GM11168 (cell line): ENCODE measurements at regions not wholly inside any gene's neighbourhood (a gene's known extent, or its start where the extent isn't known, plus 50 kb on each side); places are given as distances from the start of the nearest gene placed in this dataset.

Experiments used
- in situ Hi-C: fragments of 300-500 bp; cut with MboI; formaldehyde crosslinking; loops from one replicate; pipeline ENCODE4 v1.12.0; 2022; ENCODE audit warnings: low sequenced_read_pairs; ENCODE audit not compliant: unreplicated experiment

DNA sequence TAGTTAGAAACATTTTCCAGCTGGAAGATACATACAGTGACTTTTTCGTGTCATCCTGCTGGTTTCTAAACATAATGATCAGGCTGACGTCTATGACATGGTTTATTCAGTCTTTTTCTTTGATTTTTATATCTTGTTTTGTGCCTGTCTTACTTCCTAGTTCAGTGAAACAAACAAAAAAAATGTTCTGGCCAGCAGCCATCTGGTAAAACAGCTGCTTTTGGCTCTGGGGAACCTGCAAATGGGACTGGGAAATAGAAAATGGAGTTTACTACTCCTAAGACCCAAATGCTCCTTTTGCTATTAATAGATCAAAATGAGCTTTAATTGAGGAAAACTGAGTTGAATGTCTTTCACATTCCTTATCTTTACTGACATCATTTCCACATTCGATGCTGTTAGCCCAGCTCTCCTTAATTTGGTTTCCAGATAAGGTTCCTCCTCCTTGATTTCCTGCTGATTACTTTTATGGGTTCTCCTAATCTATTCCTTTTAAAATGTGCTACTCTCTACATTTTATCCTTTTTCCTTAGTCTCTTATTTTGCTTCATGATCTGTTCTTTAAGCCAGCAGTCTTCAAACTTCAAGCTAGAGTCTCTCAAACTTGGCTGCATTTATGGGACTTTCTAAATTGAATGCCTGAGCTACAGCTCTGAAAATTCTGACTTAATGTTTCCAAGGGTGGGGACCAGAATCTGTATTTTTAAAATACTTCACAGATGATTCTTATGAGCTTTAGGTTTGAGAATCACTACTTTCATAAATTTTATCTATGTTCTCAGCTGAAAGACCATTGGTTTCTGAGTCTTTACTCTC lies 499.5 kb downstream of the ANKRD50 start:
- in situ Hi-C loops, result no loop called here

DNA sequence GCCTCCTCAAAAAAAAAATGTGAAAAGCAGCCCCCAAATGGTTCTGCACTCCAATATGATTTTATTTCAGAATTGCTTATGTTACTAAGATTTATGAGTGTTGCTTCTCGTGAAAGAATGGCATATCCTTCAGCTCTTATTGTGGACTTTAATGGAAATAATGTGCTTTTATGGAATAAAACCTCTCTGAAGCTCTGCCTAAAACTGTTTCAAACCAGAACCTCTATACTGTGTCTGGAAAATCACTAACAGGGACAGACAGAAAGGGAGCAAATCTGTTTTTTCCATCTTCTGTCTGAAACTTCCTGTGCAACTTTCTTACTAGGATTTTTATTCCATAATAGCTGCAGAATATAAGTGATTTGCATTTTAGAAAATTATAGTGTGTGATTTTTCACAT lies 493.1 kb downstream of the ANKRD50 start:
- in situ Hi-C loops, result no loop called here

DNA sequence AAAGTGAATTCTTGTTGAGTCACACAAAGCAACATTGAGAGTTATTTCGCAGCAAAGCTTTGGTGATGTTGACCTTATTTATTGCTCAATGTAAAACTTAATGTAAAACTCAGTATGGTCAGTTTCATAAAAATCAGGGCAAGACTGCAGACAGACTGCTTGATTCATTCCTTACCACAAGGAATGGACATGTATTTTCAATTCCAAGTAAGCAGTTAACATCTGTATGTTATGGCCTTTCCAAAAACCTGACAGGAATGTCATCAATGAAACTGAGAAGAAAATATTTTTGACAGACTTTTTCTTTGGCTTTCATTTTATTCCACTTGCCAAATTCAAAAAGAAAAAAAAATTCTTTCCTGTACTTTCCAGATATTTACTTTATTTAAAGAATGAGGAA lies 488.3 kb downstream of the ANKRD50 start:
- in situ Hi-C loops, result no loop called here

DNA sequence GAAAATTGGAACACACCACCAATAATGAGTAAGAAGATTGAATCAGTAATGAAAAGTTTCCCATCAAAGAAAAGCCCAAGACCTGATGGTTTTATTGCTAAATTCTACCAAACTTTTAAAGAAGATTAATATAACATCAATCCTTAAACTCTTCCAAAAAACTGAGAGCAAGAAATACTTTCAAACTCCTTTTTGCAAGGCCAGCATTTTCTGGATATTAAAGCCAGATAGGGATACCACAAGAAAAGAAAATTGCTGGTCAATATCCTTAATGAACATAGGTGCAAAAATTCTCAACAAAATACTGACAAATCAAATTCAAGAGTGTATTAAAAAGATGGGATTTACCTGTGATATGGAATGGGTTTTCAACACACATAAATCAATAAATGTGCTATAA lies 484.6 kb downstream of the ANKRD50 start:
- in situ Hi-C loops, result no loop called here

DNA sequence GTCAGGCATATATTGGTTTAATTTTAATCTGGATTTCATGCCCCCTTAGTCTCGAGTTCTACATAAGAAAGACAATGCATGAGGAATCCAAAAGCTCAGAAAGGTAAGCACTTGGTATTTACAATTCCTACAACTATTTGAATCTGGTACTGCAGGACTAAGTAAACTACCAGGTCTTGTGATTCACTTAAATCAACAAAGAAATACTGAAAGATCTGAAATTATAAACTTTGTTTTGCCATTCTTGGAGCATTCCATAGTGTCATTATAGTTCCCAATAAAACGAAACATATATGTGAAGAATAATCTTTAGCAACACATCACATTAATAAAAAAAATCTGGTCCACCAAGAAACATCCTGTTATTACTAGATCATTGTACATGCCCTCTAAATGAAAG lies 482.3 kb downstream of the ANKRD50 start:
- in situ Hi-C loops, result no loop called here

DNA sequence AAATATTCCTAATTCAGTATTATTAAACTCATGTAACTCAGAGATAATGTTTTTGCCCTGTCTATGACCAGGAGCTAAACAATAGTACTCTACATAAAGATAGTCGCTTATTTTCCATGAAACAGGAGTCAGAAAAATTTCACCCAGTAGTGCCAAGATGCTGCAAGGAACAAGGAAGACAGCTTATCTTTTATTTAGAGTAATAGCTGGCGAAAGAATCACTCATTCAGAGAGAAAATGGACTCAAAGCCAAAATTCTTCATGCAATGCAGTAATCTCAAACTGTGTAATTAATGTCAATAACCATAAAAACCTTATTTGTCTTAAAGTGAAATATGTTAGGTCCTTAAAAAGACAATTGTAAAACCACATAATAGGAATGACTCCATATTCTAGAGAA lies 477.8 kb downstream of the ANKRD50 start:
- in situ Hi-C loops, result no loop called here

DNA sequence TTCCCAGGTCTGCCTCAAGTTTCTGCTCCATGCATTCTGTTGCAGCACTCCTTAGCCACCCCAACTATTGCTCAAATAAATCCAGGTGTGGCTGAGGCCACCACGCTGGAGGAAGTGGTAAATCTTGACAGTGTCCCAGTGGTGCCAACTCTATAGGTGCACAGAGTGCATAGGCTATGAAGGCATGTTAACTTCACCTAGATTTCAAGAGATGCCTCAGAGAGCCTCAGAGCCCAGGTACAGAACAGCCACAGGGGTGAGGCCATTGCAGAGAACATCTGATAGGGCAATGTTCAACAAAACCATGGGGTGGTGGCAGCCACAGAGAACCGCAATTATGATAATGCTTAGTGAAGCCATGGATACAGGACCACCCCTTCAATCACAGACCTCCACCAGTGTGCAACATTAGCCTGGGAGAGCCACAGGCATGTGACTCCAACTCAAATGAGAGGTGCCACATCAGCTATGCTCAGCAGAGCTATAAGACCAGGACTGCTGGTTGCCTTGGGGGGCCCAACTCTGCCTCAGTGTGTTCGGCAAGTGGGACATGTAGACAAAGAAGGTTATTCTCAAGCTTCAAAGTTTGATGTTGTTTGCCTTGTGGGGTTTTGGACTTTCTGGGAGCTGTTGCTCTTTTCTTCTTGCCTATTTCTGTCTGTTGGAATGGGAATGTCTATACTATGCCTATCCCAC lies 468.7 kb downstream of the ANKRD50 start:
- in situ Hi-C loops, result no loop called here

DNA sequence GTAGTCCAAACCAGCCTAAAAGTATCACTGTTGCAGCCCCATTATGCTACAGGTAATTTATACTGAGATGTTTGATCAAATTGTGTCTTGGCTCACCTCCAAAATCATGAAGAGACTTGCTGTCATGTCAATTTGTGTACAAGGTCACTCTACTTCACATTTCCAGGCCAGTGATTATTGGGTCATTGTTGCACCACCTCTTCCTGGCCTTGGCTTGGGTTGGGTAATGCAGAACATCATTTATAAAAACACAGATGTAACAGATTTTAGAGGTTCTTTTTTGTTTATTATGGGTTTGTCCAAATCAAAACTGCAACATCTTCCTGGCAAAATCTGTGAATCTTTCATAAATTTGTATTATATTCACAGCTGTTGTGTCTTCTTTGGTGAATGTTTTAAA lies 459.5 kb downstream of the ANKRD50 start:
- in situ Hi-C loops, result no loop called here

DNA sequence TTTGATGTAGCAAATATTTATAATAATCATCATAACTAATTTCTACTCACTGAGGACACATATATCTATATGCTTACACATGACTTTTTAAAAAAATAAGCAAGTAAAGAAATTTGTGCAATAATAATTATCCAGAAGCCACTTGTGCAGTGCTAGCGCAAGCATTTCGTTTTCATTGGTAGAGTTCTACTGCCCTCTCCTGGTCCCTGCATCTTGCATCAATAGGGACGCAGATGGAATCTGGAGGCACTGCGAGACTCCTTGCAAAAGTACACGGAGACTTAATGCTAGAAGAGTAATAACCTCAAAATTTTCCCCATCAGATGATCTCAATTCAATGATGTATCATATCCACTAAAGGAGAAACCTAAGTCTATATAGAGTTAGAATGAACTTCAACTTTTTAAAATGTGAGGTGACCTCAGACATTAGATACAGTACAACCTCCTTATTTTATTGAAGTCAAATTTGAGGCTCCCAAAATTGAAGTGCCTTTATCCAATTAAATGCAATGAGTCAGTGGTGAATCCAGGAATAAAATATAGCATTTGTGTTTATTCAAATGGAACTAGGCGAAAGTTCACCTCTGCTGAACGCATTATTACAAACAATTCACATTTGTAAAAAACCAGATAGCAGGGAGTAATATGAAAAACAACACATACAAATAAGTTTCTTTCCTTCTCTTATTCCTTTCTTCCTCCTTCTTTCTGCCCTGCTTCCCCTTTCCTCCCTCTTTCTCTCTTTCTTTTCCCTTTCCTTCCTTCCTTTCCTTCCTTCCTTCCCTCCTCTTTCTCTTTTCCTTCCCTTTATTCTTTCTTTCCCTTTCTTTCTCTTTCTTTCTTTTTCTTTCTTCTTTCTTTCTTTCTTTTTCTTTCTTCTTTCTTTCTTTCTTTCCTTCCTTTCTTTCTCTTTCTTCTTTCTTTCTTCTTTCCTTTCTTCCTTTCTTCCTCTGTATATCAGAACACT lies 450.0 kb downstream of the ANKRD50 start:
- in situ Hi-C loops, result no loop called here

DNA sequence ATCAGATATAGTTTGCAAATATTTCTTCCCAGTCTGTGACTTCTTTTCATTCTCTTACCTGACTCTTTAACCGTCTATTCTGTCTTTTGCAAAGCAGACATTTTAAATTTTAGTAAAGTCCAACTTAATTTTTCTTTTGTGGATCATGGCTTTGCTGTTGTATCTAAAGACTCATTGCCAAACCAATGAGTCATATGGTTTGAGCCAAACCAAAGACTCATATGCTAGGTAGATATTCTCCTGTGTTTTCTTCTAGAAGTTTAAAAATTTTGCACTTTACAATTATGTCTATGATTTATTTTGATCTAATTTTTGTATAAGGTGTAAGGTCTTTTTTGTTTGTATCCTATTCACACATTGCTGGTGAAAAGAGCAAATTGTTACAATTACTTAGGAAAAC lies 446.8 kb downstream of the ANKRD50 start:
- in situ Hi-C loops, result no loop called here

DNA sequence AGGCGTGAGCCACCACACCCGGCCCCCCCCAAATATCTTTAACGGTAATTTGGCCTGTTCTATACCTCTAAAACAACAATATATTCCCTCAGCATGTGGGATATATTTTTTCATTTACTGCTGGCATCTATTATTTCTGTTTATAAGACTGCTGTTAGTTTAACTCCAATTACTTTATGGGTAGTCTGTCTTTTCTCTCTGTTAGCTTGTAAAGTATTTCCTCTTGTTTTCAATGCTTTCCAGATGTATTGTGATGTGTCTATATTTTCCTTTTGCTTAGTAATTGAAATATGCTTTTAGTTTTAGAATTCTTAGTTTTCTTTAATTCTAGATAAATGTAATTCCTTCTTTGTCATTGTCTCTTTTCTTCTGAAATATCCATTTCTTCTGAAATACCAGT lies 445.8 kb downstream of the ANKRD50 start:
- in situ Hi-C loops, result no loop called here

DNA sequence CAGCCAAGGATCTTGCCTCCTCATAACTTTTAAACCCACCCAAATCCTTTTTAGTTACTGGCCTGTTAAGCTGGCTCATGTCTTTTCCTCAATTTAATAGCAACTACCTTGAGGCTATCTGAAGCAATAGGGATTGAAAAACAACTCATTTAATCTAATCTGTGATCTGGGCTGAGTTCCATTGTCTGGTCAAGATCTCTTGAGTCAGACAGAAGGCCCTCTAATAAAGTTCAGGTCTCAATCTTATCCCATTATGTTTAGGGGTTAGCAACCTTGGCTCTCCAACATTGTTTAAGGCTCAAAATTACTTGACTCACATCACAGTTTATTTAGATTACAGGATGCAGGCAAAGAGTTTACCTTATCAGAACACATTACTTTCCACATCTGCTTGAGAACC lies 436.1 kb downstream of the ANKRD50 start:
- in situ Hi-C loops, result no loop called here

DNA sequence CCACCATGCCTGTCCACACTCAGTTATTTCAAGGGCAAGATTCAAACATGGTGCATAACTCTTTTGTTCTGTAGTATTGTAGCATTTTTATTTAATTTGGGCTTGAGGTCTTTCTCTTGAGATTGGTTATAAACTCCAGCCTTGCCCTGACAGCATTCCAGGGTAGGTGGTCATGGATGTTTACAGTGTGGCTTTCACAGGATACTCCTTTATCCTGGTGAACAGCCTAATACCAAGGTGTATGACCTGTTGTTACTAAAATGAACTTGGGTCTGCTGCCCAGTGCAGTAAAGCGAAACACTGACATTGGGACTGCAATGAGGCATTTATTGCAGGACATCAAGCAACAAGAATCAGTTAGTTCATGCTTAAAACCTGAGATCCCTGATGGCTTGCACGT lies 434.8 kb downstream of the ANKRD50 start:
- in situ Hi-C loops, result no loop called here

DNA sequence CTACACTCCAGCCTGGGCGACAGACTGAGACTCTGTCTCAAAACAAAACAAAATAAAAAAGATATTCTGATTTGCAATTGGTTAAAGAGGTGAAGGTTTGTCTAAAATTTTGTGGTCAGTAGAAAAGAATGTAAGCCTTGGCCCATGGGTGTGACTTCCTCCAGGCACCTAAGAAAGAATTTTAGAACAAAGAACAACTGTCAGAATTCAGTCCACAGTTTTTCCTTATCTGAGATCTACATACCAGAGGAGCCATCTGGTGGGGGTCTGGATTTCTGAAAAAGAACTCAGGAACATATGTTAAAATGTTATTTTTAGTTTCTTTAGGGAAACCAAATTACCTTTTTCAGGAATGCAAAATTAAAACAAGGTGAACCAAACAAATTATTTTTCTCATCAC lies 434.1 kb downstream of the ANKRD50 start:
- in situ Hi-C loops, result no loop called here

DNA sequence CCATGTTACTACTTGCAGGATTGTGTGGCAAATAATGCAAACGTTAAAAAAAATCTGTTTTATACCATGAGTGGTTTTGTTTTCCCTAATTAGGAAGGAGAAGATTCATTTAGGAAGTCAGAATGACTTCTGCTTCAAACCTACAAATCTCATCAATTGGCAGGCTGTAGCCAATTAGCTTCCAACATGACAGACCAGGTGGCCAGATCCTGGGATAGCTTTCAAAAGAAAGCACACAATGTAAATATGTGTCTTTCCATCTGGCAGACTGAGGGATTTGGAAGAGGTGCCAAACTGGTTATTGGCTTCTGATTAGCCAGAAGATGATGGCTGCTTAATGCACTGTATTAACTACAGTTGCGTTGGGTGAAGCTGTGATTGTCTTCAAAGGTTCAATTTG lies 432.8 kb downstream of the ANKRD50 start:
- in situ Hi-C loops, result no loop called here

DNA sequence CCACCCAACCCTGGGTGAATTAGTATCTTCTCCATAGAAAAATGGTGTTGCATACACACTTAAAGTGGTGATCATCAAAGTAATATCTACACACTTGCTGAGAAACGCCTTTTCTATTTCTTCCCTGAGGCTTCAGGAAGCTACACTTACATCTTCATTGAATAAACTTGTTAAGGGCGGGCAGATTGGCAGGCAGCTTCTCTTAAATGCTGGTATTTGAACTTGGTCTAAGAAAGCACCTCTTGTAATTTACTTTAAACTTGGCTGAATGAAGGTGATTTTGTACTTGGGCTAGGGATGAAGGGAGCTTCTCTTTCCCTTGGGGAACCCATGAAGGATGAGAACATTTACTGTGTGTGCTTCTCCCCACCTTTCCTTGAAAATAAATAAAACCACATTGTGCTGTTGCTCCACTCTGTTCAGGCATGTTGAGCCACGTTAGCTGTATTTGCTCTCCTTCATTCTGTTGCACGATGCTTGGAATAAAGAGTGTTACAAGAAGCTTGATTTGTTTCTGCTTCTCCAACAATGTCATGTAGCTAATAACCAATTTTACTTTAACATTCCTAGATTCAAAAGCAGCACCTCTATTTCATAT lies 430.1 kb downstream of the ANKRD50 start:
- in situ Hi-C loops, result no loop called here

DNA sequence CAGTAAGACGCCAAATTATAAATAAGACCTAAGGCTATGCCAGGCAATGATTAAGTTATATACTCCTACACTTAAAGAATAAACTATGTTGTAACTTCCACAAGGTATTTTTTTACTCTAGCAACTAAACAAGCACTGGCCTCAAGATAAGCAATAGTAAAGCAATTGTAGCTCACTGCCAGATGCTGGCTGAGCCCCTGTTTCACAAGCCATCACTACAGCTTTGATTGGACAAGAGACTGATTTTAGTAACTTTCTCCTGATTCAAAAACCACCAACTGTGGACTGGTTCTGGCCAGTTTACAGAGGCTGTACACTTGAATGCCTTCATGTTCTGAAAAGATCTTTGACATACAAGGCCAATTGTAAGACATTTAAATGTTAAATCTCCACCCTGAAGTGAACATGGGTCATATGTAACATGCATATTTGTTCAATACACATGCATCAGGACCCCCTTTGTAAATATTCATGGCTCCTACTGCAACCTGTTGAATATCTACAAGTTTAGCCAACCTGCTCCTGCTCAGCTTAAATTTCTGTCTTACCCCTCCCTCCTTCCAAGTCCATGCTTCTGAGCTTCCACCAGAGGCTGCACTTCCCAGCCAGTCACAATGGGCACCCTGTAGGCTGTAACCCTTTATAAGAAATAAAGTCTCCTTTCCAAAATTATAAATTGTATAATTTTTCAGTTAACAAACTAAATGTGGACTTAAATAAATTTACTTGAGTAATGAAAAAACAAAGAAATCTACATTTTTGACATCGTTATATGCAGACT lies 423.6 kb downstream of the ANKRD50 start:
- in situ Hi-C loops, result no loop called here

DNA sequence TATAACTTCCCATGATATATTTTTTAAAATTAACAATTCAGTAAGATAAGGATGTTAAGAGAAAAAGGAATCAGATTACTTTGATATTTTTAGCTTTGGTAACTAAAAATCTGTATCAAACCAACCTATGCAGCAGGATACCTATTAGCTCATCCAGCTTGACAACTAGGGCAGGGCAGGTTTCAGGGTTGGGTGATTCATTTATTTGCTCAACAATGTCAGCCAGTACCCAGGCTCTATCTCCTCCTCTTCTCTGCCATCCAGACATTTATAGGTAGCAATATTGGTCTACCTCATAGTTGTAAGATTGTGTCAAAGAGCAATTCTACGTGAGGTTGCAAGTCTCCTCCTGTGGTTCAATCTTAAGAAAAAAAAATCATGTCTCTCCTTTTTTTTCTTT lies 421.9 kb downstream of the ANKRD50 start:
- in situ Hi-C loops, result no loop called here

DNA sequence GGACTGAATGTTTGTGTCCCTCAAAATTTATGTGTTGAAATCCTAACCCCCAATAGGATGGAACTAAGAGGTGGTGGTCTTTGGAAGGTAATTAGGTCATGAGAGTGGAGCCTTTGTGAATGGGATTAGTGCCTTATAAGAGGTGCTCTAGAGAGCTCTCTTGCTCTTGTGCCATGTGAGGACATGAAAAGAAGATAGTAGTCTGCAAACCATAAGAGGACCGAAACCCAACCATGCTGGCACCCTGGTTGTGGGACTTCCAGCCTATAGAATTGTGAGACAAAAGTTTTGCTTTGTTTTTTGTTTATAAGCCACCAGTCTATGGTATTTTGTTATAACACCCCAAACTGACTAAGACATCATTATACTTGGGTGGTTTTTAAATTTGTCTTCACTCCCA lies 417.1 kb downstream of the ANKRD50 start:
- in situ Hi-C loops, result no loop called here

DNA sequence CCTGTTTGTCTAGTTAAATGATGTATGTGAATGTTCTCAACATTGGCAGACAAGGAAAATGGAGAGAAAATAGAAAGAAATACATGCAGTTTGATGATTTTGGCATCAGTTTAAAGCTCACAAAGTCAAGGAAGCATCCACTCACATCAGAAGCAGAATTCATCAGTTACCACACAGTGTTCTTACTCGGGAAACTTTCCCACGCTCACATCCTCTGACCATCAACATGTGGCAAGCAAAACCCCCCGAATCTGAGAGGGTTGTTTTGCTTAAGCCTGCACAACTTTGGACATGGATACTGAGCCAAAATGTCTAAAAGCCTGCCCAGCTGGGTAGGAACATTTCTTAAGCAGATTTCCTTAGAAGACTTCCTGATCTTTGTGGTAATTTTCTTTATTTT lies 407.6 kb downstream of the ANKRD50 start:
- in situ Hi-C loops, result no loop called here
